ENCODE measurements at regions not wholly inside any gene's neighbourhood (a gene's known extent, or its start where the extent isn't known, plus 50 kb on each side); places are given as distances from the start of the nearest gene placed in this dataset.
"Not testable (repeated sequence)": the region's sequence is repeated elsewhere in the genome, so short reads cannot be mapped to it uniquely, and the experiment has no call there.

- 81% methylated on average over 3 of the region's 3 CpGs for WGBS
Observed at GRCh38 chr3:88879905-88880304, 227.5 kb upstream of the EPHA3 start.

GRCh38 chr3:88882121-88882520, 225.3 kb upstream of the EPHA3 start:
- 87% methylated on average over 2 of the region's 2 CpGs for WGBS
- intact Hi-C loops (cut with DNase I), result no loop called here

More at GRCh38 chr3:88879905-88880304, 227.5 kb upstream of the EPHA3 start:
- intact Hi-C loops (cut with DNase I), result no loop called here
- no peaks in the 10 kb centered on the region for H3K9me3 ChIP-seq (ENCODE audit: control insufficient read depth, low read length)
- no peaks in the 10 kb centered on the region for H3K4me1 ChIP-seq (ENCODE audit: control insufficient read depth, insufficient read depth, low read length)
- H3K27ac ChIP-seq (ENCODE audit: low read length), result no peak overlapping the region
- no peaks in the 10 kb centered on the region for H3K27me3 ChIP-seq (ENCODE audit: control insufficient read depth, insufficient read depth)
- H3K4me3 ChIP-seq (ENCODE audit: low read length), result no peak overlapping the region
- ATAC-seq (no peak), DNase-seq (no peak)

GRCh38 chr3:88886624-88887023, 220.8 kb upstream of the EPHA3 start:
- H3K4me3 ChIP-seq (ENCODE audit: low read length); H3K4me1 ChIP-seq (ENCODE audit: control insufficient read depth, insufficient read depth, low read length); ATAC-seq; H3K27ac ChIP-seq (ENCODE audit: low read length); H3K9me3 ChIP-seq (ENCODE audit: control insufficient read depth, low read length); intact Hi-C loops (cut with DNase I); H3K27me3 ChIP-seq (ENCODE audit: control insufficient read depth, insufficient read depth): not testable (repeated sequence)
- peak in 2 of 3 donors; percentile 18 to 21 for DNase-seq
- 92% methylated on average over 12 of the region's 12 CpGs for WGBS

More at GRCh38 chr3:88882121-88882520, 225.3 kb upstream of the EPHA3 start:
- no peak for DNase-seq
- no peak overlapping the region for H3K27ac ChIP-seq (ENCODE audit: low read length)
- no peaks in the 10 kb centered on the region for H3K27me3 ChIP-seq (ENCODE audit: control insufficient read depth, insufficient read depth)
- no peaks in the 10 kb centered on the region for H3K9me3 ChIP-seq (ENCODE audit: control insufficient read depth, low read length)
- no peak overlapping the region for H3K4me3 ChIP-seq (ENCODE audit: low read length)
- no peaks in the 10 kb centered on the region for H3K4me1 ChIP-seq (ENCODE audit: control insufficient read depth, insufficient read depth, low read length)
- ATAC-seq, result no peak

GRCh38 chr3:88896026-88896425, 211.4 kb upstream of the EPHA3 start:
- intact Hi-C loops (cut with DNase I), result no loop called here
- DNase-seq (no peak), ATAC-seq (no peak)
- no peaks in the 10 kb centered on the region for H3K9me3 ChIP-seq (ENCODE audit: control insufficient read depth, low read length)
- no peak overlapping the region for H3K27ac ChIP-seq (ENCODE audit: low read length)
- 65% methylated on average over 1 of the region's 1 CpG for WGBS
- no peaks in the 10 kb centered on the region for H3K4me1 ChIP-seq (ENCODE audit: control insufficient read depth, insufficient read depth, low read length)
- H3K4me3 ChIP-seq (ENCODE audit: low read length), result no peak overlapping the region
- H3K27me3 ChIP-seq (ENCODE audit: control insufficient read depth, insufficient read depth), result no peaks in the 10 kb centered on the region

GRCh38 chr3:88912294-88912877, 195.0 kb upstream of the EPHA3 start:
- no peaks in the 10 kb centered on the region for H3K4me1 ChIP-seq (ENCODE audit: control insufficient read depth, insufficient read depth, low read length)
- intact Hi-C loops (cut with DNase I), result no loop called here
- no peak for ATAC-seq
- WGBS, result 57% methylated on average over 3 of the region's 3 CpGs
- no peaks in the 10 kb centered on the region for H3K27me3 ChIP-seq (ENCODE audit: control insufficient read depth, insufficient read depth)
- no peak for DNase-seq
- H3K9me3 ChIP-seq (ENCODE audit: control insufficient read depth, low read length), result no peaks in the 10 kb centered on the region
- H3K27ac ChIP-seq (ENCODE audit: low read length), result no peak overlapping the region
- no peak overlapping the region for H3K4me3 ChIP-seq (ENCODE audit: low read length)

- Histone ChIP-seq H3K27me3 (ENCODE audit: control insufficient read depth, insufficient read depth) (no peaks in the 10 kb centered on the region), H3K27ac (ENCODE audit: low read length) (no peak overlapping the region), H3K4me1 (ENCODE audit: control insufficient read depth, insufficient read depth, low read length) (no peaks in the 10 kb centered on the region), H3K9me3 (ENCODE audit: control insufficient read depth, low read length) (no peaks in the 10 kb centered on the region), H3K4me3 (ENCODE audit: low read length) (no peak overlapping the region)
- ATAC-seq (no peak), DNase-seq (no peak)
- intact Hi-C loops (cut with DNase I), result no loop called here
- 90% methylated on average over 4 of the region's 4 CpGs for WGBS
Observed at GRCh38 chr3:88918841-88919240, 188.6 kb upstream of the EPHA3 start.

GRCh38 chr3:88921986-88922385, 185.4 kb upstream of the EPHA3 start:
- Histone ChIP-seq H3K9me3 (ENCODE audit: control insufficient read depth, low read length) (no peaks in the 10 kb centered on the region), H3K4me1 (ENCODE audit: control insufficient read depth, insufficient read depth, low read length) (no peaks in the 10 kb centered on the region), H3K27ac (ENCODE audit: low read length) (no peak overlapping the region), H3K4me3 (ENCODE audit: low read length) (no peak overlapping the region), H3K27me3 (ENCODE audit: control insufficient read depth, insufficient read depth) (no peaks in the 10 kb centered on the region)
- WGBS, result 60% methylated on average over 2 of the region's 2 CpGs
- intact Hi-C loops (cut with DNase I), result no loop called here
- DNase-seq (no peak), ATAC-seq (no peak)

GRCh38 chr3:88926221-88926620, 181.2 kb upstream of the EPHA3 start:
- intact Hi-C loops (cut with DNase I), result no loop called here
- Histone ChIP-seq H3K27ac (ENCODE audit: low read length) (no peak overlapping the region), H3K9me3 (ENCODE audit: control insufficient read depth, low read length) (no peaks in the 10 kb centered on the region), H3K27me3 (ENCODE audit: control insufficient read depth, insufficient read depth) (no peaks in the 10 kb centered on the region), H3K4me1 (ENCODE audit: control insufficient read depth, insufficient read depth, low read length) (no peaks in the 10 kb centered on the region), H3K4me3 (ENCODE audit: low read length) (no peak overlapping the region)
- no peak for DNase-seq
- ATAC-seq, result no peak

GRCh38 chr3:88930611-88931010, 176.8 kb upstream of the EPHA3 start:
- no peak for ATAC-seq
- Histone ChIP-seq H3K27me3 (ENCODE audit: control insufficient read depth, insufficient read depth) (no peaks in the 10 kb centered on the region), H3K4me1 (ENCODE audit: control insufficient read depth, insufficient read depth, low read length) (no peaks in the 10 kb centered on the region), H3K9me3 (ENCODE audit: control insufficient read depth, low read length) (no peaks in the 10 kb centered on the region), H3K4me3 (ENCODE audit: low read length) (no peak overlapping the region), H3K27ac (ENCODE audit: low read length) (no peak overlapping the region)
- intact Hi-C loops (cut with DNase I), result no loop called here
- no peak for DNase-seq
- WGBS, result 74% methylated on average over 1 of the region's 1 CpG

GRCh38 chr3:88936831-88937230, 170.6 kb upstream of the EPHA3 start:
- Histone ChIP-seq H3K4me3 (ENCODE audit: low read length) (no peak overlapping the region), H3K27ac (ENCODE audit: low read length) (no peak overlapping the region), H3K9me3 (ENCODE audit: control insufficient read depth, low read length) (no peaks in the 10 kb centered on the region), H3K27me3 (ENCODE audit: control insufficient read depth, insufficient read depth) (no peaks in the 10 kb centered on the region), H3K4me1 (ENCODE audit: control insufficient read depth, insufficient read depth, low read length) (no peaks in the 10 kb centered on the region)
- ATAC-seq (no peak), DNase-seq (no peak)
- intact Hi-C loops (cut with DNase I), result no loop called here
- WGBS, result 74% methylated on average over 3 of the region's 3 CpGs

GRCh38 chr3:88940296-88940695, 167.1 kb upstream of the EPHA3 start:
- no peaks in the 10 kb centered on the region for H3K27me3 ChIP-seq (ENCODE audit: control insufficient read depth, insufficient read depth)
- no peak for ATAC-seq
- no peak for DNase-seq
- H3K27ac ChIP-seq (ENCODE audit: low read length), result no peak overlapping the region
- H3K9me3 ChIP-seq (ENCODE audit: control insufficient read depth, low read length), result no peaks in the 10 kb centered on the region
- 62% methylated on average over 2 of the region's 2 CpGs for WGBS
- intact Hi-C loops (cut with DNase I), result no loop called here
- no peaks in the 10 kb centered on the region for H3K4me1 ChIP-seq (ENCODE audit: control insufficient read depth, insufficient read depth, low read length)
- no peak overlapping the region for H3K4me3 ChIP-seq (ENCODE audit: low read length)

- WGBS, result 84% methylated on average over 2 of the region's 2 CpGs
- no peak for ATAC-seq
Observed at GRCh38 chr3:88947013-88947412, 160.4 kb upstream of the EPHA3 start.

More at GRCh38 chr3:88947013-88947412, 160.4 kb upstream of the EPHA3 start:
- DNase-seq, result no peak
- Histone ChIP-seq H3K27me3 (ENCODE audit: control insufficient read depth, insufficient read depth) (no peaks in the 10 kb centered on the region), H3K4me3 (ENCODE audit: low read length) (no peak overlapping the region), H3K4me1 (ENCODE audit: control insufficient read depth, insufficient read depth, low read length) (no peaks in the 10 kb centered on the region), H3K27ac (ENCODE audit: low read length) (no peak overlapping the region), H3K9me3 (ENCODE audit: control insufficient read depth, low read length) (no peaks in the 10 kb centered on the region)
- intact Hi-C loops (cut with DNase I), result no loop called here
